T1000 (cell line): ENCODE measurements at regions not wholly inside any gene's neighbourhood (a gene's known extent, or its start where the extent isn't known, plus 50 kb on each side); places are given as distances from the start of the nearest gene placed in this dataset.

ENCODE experiments used
- DNase-seq: peaks from one replicate; lab custom pipeline; 2025; ENCODE audit warnings: mixed read lengths; lab: John Stamatoyannopoulos, UW

- DNase-seq: no peak
Observed at GRCh38 chr17:57174591-57174990, 81.7 kb upstream of the MSI2 start.

DNA sequence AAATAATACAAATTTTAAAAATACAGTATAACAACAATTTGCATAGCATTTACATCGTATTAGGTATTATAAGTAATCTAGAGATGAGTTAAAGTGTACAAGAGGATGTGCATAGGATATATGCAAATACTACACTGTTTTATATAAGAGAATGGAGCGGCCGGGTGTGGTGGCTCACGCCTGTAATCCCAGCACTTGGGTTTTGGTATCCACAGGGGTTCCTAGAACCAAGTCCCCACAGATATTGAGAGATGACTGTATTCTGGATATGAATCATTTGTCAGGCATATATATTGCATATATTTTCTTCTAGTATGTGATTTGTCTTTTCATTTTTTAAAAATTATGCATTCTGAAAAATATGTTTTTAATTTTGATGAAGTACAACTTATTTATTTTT is 77.5 kb upstream of the MSI2 start:
- no peak for DNase-seq

- DNase-seq: no peak
Observed at GRCh38 chr17:57182621-57183020, 73.7 kb upstream of the MSI2 start.

- no peak for DNase-seq
Observed at GRCh38 chr17:57186226-57187019, 69.9 kb upstream of the MSI2 start.

GRCh38 chr17:57187391-57187790 is 68.9 kb upstream of the MSI2 start:
- no peak for DNase-seq

- DNase-seq: peak; percentile 14
Observed at GRCh38 chr17:57195785-57196460, 60.4 kb upstream of the MSI2 start.

DNA sequence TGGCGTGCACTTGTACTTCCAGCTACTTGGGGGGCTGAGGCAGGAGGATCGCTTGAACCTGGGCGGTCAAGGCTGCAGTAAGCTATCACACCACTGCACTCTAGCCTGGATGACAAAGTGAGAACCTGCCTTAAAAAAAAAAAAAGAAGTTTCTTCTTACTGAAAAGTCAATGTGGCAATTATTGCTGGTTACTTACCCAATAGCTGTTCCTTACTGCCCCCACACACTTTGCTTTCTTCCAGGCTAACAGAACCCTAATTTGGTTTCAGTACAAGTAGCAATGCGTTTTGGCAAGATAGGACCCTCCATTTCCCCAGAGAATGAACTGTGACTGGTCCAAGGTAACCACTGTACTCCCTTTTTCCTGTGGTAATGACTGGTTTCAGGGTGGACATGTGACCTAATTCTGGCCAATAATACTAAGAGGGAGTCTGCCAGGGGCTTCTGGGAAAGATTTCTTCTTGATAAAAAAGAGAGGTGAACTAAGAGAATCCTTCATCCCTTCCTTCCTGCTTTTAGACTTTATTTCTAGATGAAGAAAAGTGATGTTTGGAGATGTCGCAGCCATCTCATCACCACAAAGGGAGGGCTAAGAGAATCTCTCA is 58.8 kb upstream of the MSI2 start:
- DNase-seq: no peak

- DNase-seq: no peak
Observed at GRCh38 chr17:57201481-57201880, 54.8 kb upstream of the MSI2 start.

GRCh38 chr17:57203040-57203439 is 53.3 kb upstream of the MSI2 start:
- DNase-seq: no peak
